ENCODE measurements at regions not wholly inside any gene's neighbourhood (a gene's known extent, or its start where the extent isn't known, plus 50 kb on each side); places are given as distances from the start of the nearest gene placed in this dataset.

DNA sequence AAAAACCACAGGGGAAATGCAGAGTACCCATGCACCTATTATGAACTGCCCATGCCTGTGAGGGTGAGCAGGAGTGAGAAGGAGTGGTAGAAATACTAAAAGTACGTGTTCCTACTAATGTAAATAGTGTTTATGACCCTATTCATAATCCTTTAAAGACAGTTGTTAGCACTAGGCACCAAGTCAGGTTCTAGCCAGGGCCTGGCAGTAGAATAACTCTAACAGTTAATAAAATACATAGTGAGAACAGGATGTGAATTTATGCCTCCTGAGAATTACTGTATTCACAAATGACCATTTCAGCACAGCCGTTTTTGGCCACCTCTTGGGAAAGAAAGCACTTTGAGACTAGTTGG is 103.2 kb upstream of the TARS1 start (continued):
- TF ChIP-seq PRMT3 (CRISPR knock-in tag; IDR thresholded peaks at IDR 0.05; ENCODE audit: borderline replicate concordance, low read depth) (no peak), UBTF (CRISPR knock-in tag; IDR thresholded peaks at IDR 0.05) (no peak)
- TF ChIP-seq, protein P1, sequence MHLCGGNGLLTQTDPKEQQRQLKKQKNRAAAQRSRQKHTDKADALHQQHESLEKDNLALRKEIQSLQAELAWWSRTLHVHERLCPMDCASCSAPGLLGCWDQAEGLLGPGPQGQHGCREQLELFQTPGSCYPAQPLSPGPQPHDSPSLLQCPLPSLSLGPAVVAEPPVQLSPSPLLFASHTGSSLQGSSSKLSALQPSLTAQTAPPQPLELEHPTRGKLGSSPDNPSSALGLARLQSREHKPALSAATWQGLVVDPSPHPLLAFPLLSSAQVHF (CRISPR knock-in tag; IDR thresholded peaks at IDR 0.05), result no peak

GRCh38 chr5:33338336-33339110 is 102.2 kb upstream of the TARS1 start:
- BruUV-seq (replicated peaks), result no TSS peak
- WGBS (ENCODE audit: low lambda C conversion rate), result 1% methylated on average over 4 of the region's 4 CpGs
- ChIA-PET CTCF (ENCODE audit: low intra/inter-chr PET ratio, low total read pairs) (no interaction called here), POLR2A (no interaction called here)
- Histone ChIP-seq H3K79me2 (ENCODE audit: insufficient read depth, low read length) (no peaks in the 10 kb centered on the region), H2AFZ (ENCODE audit: low read length) (no peak overlapping the region), H3K4me2 (ENCODE audit: low read depth, low read length) (no peak overlapping the region), H3K36me3 (replicated peaks in 1 of 2; ENCODE audit: control insufficient read depth in 1 of 2, insufficient read depth in 2 of 2, low read length in 2 of 2) (no peaks in the 10 kb centered on the region), H3K4me1 (ENCODE audit: insufficient read depth, low read length) (no peaks in the 10 kb centered on the region), H3K9me3 (ENCODE audit: low read length) (no peaks in the 10 kb centered on the region), H3K27me3 (ENCODE audit: control insufficient read depth in 1 of 2, insufficient read depth in 2 of 2, low read length in 2 of 2) (no peaks in the 10 kb centered on the region), H3K4me3 (replicated peaks in 1 of 3; ENCODE audit: insufficient read depth in 1 of 3, low read depth in 2 of 3, low read length in 3 of 3) (no peak overlapping the region), H4K20me1 (ENCODE audit: insufficient read depth, low read length) (no peaks in the 10 kb centered on the region), H3K27ac (ENCODE audit: extremely low read length, insufficient read depth, low read length) (no peak overlapping the region), H3K9ac (ENCODE audit: insufficient read depth, low read depth, low read length) (no peak overlapping the region)
- DNase-seq (ENCODE audit: low spot score), result no peak
- in situ Hi-C loops (cut with HindIII; ENCODE audit: extremely low pct_ligation_motif_present, low pct_unique_long_range_greater_than_20kb) (no loop called here), intact Hi-C loops (cut with micrococcal nuclease; ENCODE audit: unreplicated experiment) (no loop called here)
- FAIRE-seq, result no peak
- TF ChIP-seq HNRNPH1 (optimal IDR thresholded peaks at IDR 0.05; ENCODE audit: low read depth, low read length), result no peak
- no peak for TF ChIP-seq ERF (CRISPR knock-in tag; IDR thresholded peaks at IDR 0.05)
- TF ChIP-seq CEBPB (IDR thresholded peaks at IDR 0.05; ENCODE audit: borderline replicate concordance, low read depth, low read length), result peak; percentile 35; the same call in 1 of the 2 replicates
- TF ChIP-seq, protein P2, sequence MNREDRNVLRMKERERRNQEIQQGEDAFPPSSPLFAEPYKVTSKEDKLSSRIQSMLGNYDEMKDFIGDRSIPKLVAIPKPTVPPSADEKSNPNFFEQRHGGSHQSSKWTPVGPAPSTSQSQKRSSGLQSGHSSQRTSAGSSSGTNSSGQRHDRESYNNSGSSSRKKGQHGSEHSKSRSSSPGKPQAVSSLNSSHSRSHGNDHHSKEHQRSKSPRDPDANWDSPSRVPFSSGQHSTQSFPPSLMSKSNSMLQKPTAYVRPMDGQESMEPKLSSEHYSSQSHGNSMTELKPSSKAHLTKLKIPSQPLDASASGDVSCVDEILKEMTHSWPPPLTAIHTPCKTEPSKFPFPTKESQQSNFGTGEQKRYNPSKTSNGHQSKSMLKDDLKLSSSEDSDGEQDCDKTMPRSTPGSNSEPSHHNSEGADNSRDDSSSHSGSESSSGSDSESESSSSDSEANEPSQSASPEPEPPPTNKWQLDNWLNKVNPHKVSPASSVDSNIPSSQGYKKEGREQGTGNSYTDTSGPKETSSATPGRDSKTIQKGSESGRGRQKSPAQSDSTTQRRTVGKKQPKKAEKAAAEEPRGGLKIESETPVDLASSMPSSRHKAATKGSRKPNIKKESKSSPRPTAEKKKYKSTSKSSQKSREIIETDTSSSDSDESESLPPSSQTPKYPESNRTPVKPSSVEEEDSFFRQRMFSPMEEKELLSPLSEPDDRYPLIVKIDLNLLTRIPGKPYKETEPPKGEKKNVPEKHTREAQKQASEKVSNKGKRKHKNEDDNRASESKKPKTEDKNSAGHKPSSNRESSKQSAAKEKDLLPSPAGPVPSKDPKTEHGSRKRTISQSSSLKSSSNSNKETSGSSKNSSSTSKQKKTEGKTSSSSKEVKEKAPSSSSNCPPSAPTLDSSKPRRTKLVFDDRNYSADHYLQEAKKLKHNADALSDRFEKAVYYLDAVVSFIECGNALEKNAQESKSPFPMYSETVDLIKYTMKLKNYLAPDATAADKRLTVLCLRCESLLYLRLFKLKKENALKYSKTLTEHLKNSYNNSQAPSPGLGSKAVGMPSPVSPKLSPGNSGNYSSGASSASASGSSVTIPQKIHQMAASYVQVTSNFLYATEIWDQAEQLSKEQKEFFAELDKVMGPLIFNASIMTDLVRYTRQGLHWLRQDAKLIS (CRISPR knock-in tag; IDR thresholded peaks at IDR 0.05), result no peak
- TF ChIP-seq SP4 (CRISPR knock-in tag; IDR thresholded peaks at IDR 0.05), result no peak
- no peak for TF ChIP-seq ZSCAN5A (CRISPR knock-in tag; IDR thresholded peaks at IDR 0.05; ENCODE audit: borderline replicate concordance)
- no peak for TF ChIP-seq CEBPZ (IDR thresholded peaks at IDR 0.05; ENCODE audit: low read length)
- no peak for ATAC-seq
